Right lobe of liver (tissue), 1 donor: ENCODE measurements at regions not wholly inside any gene's neighbourhood (a gene's known extent, or its start where the extent isn't known, plus 50 kb on each side); places are given as distances from the start of the nearest gene placed in this dataset.

Source experiments
- small RNA-seq, 2 experiments: library from RNA; depleted of rRNA; stranded (forward); fragments of <200 nt; gene quantifications; one replicate each; pipeline ENCODE3, GENCODE V24; 2016

Small RNA genes lying in the stretch of these regions (small RNA-seq; reads per million reads assigned to genes)
- gene AC090897.1, result 0 reads per million in 2 experiments
